Stimulated activated CD4-positive, alpha-beta T cell treated with anti-CD3 and anti-CD28 coated beads, TNF-alpha, amount 100 ng/mL, for 4 hours (primary cell): ENCODE measurements at regions not wholly inside any gene's neighbourhood (a gene's known extent, or its start where the extent isn't known, plus 50 kb on each side); places are given as distances from the start of the nearest gene placed in this dataset.
"Not testable (repeated sequence)": the region's sequence is repeated elsewhere in the genome, so short reads cannot be mapped to it uniquely, and the experiment has no call there.

Experiments
- DNase-seq, 3 experiments: peaks; one replicate each; pipeline ENCODE4 v3.0.0-alpha.2; 2020; ENCODE audit warnings: low read depth in 3 of 3

DNA sequence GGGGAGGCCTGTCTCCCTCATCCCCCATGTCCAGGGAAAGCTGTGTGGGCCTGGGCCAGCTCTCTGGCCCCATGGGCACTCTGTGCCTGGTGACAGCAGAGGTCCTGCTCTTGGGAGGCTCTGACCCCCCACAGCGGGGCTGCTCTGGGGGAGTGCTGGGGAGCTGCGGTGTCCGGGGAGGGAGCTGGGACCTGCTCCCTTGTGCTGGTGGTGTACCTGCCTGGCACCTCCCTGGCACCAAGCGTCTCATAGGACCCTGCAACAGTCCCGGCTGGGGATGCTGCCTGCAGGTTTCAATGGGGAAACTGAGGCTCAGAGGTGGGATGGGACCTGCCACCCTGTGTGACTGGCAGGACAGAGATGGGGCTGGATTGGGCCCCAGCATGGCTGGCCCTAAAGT lies 111.3 kb downstream of the KIF26A start:
- no peak for DNase-seq

DNA sequence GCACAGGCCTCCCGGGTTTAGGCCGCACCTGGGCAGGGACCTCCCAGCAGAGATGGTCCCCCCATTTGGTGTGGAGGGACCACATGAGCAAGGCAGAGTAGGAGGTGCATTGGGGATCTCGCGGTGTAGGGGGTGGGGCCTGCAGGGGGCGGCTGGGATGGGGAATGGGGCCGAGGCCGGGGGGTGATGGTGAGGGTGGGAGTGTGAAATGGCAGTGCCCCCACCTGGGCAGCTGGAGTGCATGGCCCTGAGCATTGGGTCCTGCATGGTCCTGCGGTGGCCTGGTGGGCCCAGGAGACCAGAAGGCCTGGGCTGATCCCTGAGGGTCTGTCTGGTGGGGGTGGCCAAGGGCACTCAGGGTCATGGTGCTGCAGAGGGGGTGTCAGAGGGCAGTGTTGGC lies 111.8 kb downstream of the KIF26A start:
- no peak for DNase-seq

DNA sequence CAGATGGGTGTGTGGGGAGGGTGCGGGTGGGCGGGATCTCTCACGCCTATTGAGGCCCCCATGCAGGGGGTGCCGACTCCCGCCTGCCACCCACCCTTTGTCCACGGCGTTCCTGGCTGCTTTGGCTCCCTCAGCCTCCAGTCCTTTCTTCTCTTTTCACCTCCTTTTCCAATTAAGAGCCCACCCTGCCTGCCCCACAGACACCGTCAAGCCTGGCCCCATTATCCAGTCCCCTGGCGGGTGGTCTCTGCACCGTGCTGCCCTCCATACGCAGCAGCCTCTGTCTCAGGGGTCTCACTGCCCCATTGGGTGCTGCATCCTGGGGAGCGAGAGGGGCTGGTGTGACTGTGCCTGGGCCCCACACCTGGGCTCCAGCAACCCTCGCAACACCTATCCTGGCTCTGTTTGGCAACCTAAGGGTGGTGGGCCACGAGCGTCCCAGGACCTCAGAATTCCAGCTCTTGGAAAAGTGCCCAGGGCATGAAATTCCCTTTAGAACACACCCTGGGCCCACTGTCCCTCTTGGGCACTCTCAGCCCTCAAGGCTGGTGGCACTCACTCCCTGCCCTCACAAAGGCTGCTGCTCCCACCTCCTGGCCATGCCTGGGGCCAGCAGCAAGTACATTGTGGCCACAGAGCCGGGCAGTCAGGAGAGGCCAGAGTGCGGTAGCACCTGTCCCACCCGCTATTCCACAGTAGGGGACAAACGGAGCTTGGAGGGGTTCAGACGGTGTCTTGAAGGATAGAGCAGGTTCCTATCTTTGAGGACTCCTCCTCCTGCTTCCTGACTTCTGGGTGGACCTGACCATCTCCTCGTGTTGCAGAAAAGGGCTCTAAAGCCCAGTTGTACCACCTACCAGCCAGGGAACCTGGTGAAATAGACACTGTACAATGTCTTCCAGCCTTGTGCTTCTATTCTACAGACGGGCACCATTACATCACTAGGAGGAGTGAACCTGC lies 114.1 kb downstream of the KIF26A start:
- no peak for DNase-seq

DNA sequence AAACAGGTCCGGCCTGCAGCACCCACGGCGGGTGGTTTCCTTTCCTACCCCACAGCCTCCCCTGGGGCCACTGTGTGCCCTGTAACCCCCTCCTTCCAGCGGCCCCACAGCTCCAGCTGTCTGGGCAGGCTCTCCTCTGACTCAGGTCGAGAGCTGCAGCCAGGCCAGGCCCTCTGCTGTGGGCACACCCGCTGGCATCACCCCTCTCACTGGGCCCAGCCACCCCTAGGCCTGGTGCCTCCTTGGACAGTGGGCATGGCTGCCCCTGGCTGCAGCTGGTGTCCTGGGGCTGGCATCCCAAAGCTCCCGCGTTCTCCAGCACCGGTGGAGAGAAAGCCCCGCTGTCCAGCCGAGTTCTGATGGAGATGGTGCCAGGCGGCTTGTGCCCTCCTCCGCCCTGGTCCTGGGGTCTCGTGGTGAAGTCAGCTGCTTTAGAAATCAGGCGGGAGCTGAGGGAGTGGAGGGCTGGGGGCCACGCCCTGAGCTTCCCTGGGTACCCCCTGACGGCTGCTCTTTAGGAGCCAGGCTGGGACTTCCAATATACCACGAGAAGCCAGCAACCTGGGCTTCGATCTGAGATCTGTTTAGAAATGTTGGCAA lies 114.9 kb downstream of the KIF26A start:
- no peak for DNase-seq

DNA sequence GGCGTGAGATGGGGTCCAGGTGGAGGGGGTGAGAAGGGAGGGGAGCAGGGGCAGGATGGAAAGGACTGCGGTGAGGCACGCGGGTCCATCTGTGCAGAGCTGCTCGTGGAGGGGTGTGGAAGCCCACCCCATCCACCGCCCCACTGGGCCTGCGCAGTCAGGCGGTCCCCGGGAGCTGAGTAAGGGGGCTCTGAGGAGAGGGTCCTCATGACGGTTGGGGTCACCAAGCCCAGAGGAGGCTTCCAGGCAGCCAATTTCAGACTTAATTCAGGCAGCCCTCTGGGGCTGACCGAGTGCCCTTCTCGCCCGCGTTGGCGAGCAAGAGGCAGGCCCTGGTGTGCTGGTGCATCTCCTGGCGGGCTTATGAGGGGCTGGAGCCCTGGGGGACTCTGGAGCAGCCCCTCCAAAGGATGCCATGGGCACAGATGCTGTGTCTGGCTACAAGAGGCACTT lies 115.5 kb downstream of the KIF26A start:
- no peak for DNase-seq

DNA sequence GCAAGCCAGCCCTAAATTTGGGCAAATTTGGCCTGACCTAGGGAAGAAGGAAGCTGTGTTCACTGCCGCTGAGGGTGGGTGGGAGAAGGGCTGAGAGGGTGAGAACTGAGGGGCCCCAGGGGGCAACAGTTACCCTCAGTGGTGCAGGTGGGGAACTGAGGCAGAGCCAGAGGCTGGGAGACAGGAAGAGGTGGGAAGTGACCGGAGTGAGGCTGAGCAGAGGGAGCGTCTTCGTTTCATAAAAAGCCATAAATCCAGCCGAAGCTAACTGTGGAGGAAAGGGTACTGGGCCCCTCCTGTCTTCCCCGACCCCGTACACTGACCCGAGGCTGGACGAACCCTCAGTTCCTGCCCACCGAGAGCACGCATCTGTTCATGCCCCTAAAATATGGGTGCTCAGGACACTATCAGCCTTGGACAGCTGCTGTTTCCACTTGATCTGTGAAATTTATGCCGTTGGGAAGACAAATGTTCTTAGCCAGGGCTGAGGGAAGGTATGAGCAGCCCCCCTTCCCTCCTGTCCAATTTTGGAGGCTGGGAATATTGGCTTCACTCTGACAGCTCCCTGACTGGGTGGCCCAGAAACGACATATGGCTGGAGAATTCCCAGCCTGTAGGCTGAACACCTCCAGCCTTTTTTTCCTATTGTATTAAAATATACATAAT lies 116.5 kb downstream of the KIF26A start:
- DNase-seq, result no peak

DNA sequence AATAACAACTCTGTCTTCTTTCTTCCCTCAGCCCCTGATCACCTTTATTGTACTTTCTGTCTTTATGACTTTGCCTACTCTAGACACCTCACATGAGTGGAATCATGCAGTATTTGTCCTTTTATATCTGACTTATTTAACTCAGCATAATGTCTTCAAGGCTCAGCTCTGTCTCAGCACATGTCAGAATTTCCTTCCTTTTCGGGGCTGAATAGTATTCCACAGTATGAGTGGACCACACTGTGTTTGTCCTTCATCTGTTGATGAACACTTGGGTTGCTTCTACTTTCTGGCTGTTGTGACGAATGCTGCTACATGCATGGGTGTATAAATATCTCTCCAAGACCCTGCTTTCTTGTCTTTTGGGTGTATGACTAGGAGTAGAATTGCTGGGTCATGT lies 117.6 kb downstream of the KIF26A start:
- DNase-seq, result no peak

DNA sequence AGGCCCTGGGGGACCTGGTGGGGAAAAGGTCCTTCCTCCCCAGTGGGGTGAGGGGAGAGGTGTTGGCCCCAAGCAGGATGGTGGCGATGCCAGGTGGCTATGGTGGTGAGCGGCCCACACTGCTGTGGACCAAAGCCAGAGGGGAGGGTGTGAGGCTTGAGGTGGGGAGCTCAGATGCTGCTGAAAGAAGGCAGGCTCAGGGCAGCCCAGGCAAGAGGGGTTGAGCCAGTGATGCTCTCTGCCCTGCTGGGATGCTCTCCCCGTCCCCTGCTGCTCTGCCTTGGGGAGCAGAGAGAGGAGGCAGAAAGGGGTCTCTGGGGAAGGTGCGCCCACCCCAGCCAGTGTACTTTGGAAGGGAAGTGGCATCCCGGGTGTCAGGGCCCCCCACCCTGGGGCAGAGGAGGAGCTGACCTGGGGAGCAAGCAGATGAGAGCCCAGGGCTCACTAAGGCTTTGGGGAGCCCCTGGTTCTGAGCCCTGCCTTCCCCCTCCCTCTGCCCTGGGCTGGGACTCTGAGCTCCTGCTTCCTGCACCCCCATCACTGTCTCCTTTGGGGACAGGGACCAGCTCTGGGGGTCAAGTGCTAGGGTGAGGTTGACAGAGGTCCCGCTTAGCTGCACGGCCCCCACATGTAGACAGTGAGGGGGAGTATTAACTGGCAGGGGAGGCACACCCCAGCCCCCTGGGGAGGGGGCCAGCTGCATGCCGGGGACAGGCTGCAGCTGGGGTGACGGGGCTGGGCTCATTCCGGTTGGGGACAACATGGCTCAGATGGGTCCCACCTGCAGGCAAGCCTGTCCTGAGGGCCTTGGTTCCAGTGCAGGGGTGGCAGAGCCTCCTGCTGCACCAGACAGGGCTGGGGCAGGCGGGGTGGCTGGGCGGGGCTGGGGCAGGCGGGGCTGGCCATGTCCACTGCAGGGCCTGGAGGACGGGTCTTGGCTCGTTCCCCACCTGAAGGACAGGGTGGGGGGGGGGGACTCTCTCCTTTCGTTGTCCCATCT lies 124.4 kb downstream of the KIF26A start:
- no peak for DNase-seq

DNA sequence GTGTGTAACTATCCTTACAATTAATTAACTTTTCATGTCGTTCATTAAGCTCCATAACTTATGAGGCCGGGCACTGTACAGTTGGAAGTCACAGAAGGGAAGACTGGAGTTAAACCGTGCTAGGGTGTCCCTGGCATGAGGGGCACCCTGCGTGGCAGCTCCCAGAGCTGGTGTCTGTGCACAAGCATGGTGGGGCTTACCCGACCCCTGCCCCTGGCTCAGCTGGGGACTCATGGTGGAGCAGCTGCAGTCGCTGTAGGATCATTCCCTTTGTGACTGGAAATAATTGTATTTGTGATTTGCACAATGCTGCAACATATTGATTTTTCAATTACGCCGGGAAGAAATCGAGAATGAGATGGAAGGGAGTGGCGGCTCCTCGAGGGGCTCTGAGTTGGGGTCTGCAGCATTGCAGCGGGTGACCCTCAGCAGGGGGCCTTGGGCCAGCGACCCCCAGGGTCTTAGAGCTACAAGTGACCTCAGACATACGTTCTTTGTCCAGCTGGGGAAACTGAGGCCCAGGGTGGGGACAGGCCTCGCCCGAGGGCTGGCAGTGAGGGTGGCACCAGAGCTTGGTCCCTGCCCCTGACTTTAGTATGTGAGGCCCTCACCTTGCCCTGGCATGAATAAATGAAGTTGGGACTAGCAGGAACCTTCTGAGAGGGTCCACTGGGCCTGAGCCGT lies 125.4 kb downstream of the KIF26A start:
- DNase-seq, result no peak

DNA sequence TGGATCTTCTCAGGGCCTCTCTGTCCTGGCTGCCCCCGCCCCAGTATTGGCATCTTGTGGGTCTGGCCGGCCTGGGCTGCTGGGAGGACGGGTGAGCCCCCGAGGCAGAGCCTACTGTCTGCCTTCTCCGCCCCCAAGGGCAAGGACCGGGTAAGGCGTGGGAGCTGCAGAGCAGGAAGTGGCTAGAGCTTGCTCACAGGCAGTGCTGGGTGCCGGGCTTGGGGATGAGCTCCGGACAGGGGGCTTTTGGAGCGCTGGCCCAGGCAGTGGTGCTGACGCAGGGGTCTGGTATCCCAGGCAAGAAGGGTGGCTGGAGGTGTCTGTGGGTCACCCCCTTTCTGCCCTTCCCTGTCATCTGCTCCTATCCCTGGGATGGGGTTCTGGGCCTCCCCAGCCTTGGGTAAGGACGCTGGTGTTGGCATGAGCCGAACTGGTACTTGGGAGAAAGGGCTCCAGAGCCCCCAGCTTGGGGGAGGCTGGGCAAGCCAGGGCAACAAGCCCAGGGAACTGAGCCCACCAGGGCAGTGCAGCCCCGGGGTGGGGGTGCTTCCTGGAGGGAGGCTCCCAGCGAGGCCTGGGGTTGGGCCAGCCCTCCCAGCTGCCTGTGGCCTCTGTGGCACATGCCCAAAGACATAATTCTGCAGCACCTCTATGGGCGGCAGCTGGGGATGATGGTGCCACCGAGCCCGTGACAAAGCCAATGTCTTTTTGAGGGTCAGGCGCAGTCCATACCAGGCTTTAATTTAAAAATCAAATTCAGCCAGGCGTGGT lies 126.3 kb downstream of the KIF26A start:
- no peak for DNase-seq

DNA sequence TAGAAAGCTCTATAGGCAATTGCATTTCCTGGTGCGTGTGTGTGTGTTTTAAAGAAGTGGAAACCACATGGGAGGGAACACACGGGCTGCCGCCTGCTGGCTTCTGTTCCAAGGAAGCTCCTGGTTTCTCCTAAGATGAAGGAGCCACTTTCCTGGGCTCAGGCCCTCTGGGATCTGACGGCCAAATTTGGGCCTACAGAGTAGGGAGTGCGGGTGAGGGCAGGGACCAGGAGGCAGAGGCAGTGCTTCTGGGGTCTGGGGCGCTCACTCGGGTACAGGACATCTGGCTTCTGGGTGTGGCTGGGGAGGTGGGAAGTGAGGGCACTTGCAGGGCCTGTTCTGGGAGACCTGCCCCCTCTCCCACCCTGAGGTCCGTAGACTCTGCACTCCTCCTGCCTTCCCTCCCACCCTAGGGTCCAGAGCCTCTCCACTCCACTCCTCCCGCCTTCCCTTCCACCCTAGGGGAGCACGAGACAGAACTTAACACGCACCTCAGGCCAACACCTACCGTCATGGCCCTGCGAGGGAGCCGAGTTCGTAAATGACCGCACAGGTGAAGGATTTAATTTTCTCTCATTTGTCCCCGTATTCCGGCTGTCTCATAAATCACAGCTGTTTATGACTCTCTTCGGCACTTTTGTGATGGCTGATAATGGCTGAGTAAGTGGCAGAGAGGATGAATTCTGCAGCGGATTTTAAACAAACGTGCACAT lies 127.7 kb downstream of the KIF26A start:
- no peak for DNase-seq

DNA sequence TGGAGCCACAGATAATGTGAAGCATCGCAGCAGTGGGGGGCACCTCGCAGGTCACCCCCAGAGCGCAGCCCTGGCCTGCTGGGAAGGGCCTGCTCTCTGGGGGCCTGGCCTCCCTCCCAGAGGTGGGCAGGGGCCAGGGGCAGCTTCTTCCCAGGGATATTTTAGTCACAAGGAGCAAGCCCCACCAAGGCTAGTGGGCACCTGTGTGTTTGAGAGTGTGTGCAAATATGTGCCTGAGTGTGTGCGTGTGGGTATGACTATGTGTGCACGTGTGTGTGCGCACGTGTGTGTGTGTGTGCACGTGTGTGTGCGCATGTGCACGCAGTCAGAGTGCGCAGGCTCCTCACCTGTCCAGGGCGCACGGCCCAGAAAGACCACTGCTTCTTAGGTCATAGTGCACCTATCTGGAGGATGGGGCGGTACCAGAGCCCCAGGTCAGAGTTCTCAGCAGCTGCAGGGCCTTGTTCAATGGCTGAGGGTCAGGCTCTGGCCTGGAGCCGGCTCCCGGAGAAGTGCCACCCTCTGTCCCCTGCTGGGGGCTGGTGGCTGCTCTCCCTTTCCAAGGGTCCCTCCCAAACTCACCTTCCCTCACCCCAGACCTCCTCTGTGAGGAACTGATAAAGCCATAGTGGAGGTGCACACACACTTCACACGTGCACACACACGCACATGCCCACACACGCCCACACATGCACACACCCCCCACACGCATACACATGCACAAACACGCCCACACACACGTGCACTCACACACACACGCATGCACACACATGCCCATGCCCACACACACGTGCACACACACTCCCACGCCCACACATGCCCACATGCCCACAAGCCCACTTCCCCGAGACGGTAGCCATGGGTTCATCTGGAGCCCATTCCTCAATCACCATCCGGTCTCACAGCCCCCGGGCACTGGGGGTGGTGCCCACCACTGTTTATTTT lies 128.5 kb downstream of the KIF26A start:
- DNase-seq, result no peak

DNA sequence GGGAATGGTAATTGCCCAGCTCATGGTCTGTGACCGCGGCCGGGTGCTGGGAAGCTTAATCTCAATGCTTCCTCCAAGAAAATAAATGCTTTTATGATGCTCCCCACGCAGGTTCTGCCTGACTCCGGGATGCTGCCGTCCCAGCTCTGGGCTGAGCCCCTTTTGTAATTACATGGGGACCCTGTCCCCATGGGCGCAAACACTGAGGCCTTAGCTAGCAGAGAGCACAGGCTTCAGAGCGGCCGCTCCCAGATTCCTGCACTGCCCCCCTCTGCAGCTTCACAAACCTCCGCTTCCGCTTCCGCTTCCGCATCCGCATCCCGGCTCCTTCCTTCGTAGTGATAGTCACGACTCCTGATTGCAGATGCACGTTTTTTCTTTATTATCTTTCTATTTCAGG lies 129.5 kb downstream of the KIF26A start:
- DNase-seq, result no peak

DNA sequence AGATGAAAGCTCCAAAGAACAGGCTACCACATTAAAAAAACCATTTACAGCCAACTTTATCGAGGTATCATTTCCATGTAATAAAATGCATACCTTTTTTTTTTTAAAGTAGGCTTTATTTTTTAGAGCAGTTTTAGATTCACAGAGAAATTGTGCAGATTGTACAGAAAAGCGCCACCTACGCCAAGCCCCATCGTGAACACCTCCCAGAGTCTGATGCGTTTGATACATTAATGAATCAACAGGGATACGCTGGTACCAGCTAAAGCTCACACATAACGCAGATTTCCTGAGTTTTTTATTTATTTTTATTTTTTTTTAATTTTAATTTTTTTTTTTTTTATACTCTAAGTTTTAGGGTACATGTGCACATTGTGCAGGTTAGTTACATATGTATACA lies 129.9 kb downstream of the KIF26A start:
- DNase-seq, result no peak

DNA sequence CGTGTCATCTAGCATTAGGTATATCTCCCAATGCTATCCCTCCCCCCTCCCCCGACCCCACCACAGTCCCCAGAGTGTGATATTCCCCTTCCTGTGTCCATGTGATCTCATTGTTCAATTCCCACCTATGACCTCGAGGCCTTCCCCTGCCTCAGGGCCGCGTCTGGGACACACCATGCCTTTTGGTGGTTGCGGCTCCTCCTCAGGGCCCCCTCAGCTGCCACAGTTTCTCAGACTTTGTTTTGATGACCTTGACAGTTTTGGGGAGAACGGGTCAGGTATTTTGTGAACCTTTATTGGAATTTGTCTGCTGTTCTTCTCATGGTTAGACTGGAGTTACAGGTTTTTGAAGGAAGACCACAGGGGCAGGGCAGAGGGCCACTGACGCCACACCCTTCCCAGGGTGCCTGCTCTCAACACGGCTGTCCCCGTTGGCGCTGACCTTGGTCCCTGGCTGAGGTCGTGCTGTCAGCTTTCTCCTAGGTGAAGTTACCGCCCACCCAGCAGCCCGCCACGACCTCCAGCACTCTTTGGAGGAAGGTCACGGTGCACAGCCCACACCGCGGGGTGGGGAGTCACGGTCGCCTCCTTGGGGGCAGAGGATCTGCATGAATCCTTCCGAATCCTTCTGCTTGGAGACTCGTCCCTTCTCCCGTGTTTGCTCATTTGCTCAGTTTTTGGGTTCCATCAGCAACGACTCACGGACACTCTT lies 130.5 kb downstream of the KIF26A start:
- DNase-seq, result no peak

DNA sequence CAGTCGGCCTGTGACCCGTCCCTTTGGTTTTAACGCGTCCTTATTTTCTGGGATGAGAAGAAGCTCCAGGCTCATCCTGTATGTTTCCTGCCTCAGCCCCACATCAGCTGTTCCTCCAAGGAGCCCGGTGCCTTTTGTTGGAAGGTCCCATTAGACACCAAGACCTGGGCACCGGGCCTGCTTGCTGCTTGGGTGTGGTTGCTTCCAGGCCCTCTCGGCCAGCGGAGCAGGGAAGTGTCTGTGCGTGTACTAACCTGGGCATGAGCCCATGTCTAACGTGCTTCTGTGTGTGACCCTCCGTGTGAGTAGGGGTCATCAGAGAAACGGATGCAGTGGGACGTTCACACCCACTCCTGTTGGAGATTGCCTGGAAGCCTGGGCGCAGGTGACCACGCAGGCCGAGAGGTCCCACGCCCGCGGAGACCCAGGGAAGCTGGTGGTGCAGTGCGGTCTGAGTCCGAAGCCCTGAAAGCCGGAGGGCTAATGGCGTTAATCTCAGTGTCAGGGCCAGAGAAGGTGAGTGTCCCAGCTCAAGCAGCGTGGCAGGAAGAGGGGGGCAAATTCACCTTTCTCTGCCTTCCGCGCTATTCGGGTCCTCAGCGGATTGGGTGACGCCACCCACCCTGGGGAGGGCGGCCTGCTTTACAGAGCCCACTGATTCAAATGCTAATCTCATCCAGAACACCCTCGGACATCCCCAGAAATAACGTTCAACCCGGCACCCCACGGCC lies 131.3 kb downstream of the KIF26A start:
- not testable (repeated sequence) for DNase-seq

DNA sequence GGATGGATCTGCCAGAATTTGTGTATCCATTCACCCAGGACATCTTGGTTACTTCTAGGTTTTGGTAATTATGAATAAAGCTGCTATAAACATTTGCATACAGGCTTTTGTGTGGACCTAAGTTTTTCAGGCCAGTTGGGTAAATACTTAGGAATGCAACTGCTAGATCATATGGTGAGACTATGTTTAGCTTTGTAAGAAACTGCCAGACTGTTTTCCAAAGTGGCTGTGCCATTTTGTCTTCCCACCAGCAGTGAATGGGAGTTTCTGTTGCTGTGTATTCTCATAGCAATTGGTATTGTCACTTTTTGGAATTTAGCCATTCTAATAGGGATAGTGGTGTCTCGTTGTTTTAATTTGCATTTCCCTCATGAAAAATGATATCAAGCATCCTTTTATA lies 133.0 kb downstream of the KIF26A start:
- DNase-seq, result no peak
